Spleen (tissue), 11 donors: ENCODE measurements at regions not wholly inside any gene's neighbourhood (a gene's known extent, or its start where the extent isn't known, plus 50 kb on each side); places are given as distances from the start of the nearest gene placed in this dataset.
"Not testable (repeated sequence)": the region's sequence is repeated elsewhere in the genome, so short reads cannot be mapped to it uniquely, and the experiment has no call there.

Source experiments
- DNase-seq: peaks from one replicate; pipeline ENCODE4 v3.0.0-alpha.2; 2020
- H3K27ac ChIP-seq, 8 donors: fragments of 200-600 bp; sonication (generic) in 7 of 8; 1 replicate in 4 of 8; 2 replicates in 4 of 8; pipeline versions ENCODE4 v1.5.0 to v1.8.0; 2016 to 2021; ENCODE audit warnings: inconsistent platforms in 4 of 8, mild to moderate bottlenecking in 4 of 8, moderate library complexity in 1 of 8
- H3K27me3 ChIP-seq, 7 donors: fragments of 200-600 bp; sonication (generic) in 6 of 7; replicated peaks in 1 of 7; 1 replicate in 4 of 7; 2 replicates in 3 of 7; pipeline versions ENCODE4 v1.5.0 to v1.8.0; 2016 to 2021; ENCODE audit warnings: inconsistent platforms in 3 of 7, mild to moderate bottlenecking in 1 of 7
- H3K36me3 ChIP-seq, 6 donors: fragments of 200-600 bp; sonication (generic) in 5 of 6; 1 replicate in 4 of 6; 2 replicates in 2 of 6; pipeline versions ENCODE4 v1.5.0 to v1.8.0; 2016 to 2021; ENCODE audit warnings: inconsistent platforms in 2 of 6
- H3K4me1 ChIP-seq, 6 donors: fragments of 200-600 bp; sonication (generic) in 5 of 6; 1 replicate in 3 of 6; 2 replicates in 3 of 6; pipeline versions ENCODE4 v1.5.0 to v1.8.0; 2016 to 2021; ENCODE audit warnings: inconsistent platforms in 3 of 6
- H3K4me3 ChIP-seq, 8 donors: fragments of 200-600 bp; sonication (generic) in 7 of 8; 1 replicate in 4 of 8; 2 replicates in 4 of 8; pipeline versions ENCODE4 v1.5.0 to v1.8.0; 2016 to 2021; ENCODE audit warnings: inconsistent platforms in 4 of 8, mild to moderate bottlenecking in 4 of 8, moderate library complexity in 2 of 8
- H3K9me3 ChIP-seq, 8 donors: fragments of 200-600 bp; sonication (generic) in 7 of 8; 1 replicate in 4 of 8; 2 replicates in 4 of 8; pipeline versions ENCODE4 v1.5.0 to v1.8.0; 2016 to 2021; ENCODE audit warnings: inconsistent platforms in 4 of 8
- POLR2A ChIP-seq, 3 donors: fragments of 450-650 bp; IDR thresholded peaks; one replicate each; pipeline ENCODE4 v1.5.1; 2017; ENCODE audit warnings: antibody characterized with exemption in 3 of 3, mild to moderate bottlenecking in 1 of 3
- POLR2AphosphoS5 ChIP-seq, 3 donors: sonication (generic); formaldehyde crosslinking; IDR thresholded peaks; one replicate each; pipeline ENCODE4 v1.5.1; 2017; ENCODE audit warnings: antibody characterized with exemption in 3 of 3
- WGBS, 5 donors: extraction: QIAGEN DNeasy Blood & Tissue Kit in 3 of 5; methylation state at CpG; one replicate each; pipeline versions ENCODE4 v1.1.5 to v1.1.7; 2013 to 2018; 5-methylcytosine and 5-hydroxymethylcytosine counted together
- intact Hi-C: fragments of 100-400 bp; cut with DNase I; formaldehyde crosslinking; loops from one replicate; pipeline ENCODE4 v1.15.0; 2023; ENCODE audit warnings: low total_unique reads
- TF ChIP-seq, protein P1 (sequence below), 11 experiments: fragments of 200-600 bp in 7 of 11; fragments of 450-650 bp in 4 of 11; sonication (generic) in 4 of 11; IDR thresholded peaks in 8 of 11; conservative IDR thresholded peaks in 3 of 11; 1 replicate in 7 of 11; 2 replicates in 4 of 11; pipeline versions ENCODE4 v1.4.0 to v1.8.0; 2016 to 2021; ENCODE audit warnings: antibody characterized with exemption in 11 of 11, inconsistent platforms in 4 of 11, mild to moderate bottlenecking in 1 of 11
- donor health status: healthy with polysubstance abuse.
- donor health status: DM: no; HTN: no; CAD: no; lungs with moderate emphysema.
- donor health status: DM: no; HTN: no; CAD: no.
- donor health status: Bipolar disorder and iron deficiency.
- donor health status: healthy.
- donor health status: DM: no; HTN: no; CAD: no.
- donor health status: DM: yes; HTN: yes; CAD: no.

DNA sequence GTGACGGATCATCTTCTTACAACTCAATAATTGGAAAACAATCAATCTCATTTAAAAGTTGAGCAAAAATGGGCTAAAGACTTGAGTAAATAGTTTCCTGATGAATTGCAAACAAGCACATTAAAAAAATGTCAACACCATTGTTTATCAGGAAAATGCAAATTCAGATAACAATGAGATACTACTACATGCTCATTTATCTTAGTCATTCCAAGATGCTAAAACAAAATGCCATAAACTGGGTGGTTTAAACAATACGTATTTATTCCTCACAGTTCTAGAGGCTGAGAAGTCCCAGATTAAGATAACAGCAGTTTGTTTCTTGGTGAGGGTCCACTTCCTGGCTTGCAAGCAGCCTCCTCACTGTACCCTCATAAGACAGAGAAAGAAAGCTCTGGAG is 359.6 kb downstream of the NR4A2 start:
- 45 to 69% (median 60%) methylated on average over 2 of the region's 2 CpGs for WGBS, 5 donors
- no peak overlapping the region for H3K4me3 ChIP-seq
- H3K4me1 ChIP-seq: no peaks in the 10 kb centered on the region
- H3K36me3 ChIP-seq: no peaks in the 10 kb centered on the region
- H3K27me3 ChIP-seq: no peaks in the 10 kb centered on the region
- intact Hi-C loops: no loop called here
- H3K27ac ChIP-seq: no peak overlapping the region
- H3K9me3 ChIP-seq: no peaks in the 10 kb centered on the region
- DNase-seq: no peak
- TF ChIP-seq, protein P1, sequence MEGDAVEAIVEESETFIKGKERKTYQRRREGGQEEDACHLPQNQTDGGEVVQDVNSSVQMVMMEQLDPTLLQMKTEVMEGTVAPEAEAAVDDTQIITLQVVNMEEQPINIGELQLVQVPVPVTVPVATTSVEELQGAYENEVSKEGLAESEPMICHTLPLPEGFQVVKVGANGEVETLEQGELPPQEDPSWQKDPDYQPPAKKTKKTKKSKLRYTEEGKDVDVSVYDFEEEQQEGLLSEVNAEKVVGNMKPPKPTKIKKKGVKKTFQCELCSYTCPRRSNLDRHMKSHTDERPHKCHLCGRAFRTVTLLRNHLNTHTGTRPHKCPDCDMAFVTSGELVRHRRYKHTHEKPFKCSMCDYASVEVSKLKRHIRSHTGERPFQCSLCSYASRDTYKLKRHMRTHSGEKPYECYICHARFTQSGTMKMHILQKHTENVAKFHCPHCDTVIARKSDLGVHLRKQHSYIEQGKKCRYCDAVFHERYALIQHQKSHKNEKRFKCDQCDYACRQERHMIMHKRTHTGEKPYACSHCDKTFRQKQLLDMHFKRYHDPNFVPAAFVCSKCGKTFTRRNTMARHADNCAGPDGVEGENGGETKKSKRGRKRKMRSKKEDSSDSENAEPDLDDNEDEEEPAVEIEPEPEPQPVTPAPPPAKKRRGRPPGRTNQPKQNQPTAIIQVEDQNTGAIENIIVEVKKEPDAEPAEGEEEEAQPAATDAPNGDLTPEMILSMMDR (IDR thresholded peaks at IDR 0.05 in 8 of 11, conservative IDR thresholded peaks at IDR 0.05 in 3 of 11): no peak
- TF ChIP-seq POLR2AphosphoS5 (IDR thresholded peaks at IDR 0.05): no peak
- no peak for TF ChIP-seq POLR2A (IDR thresholded peaks at IDR 0.05)

DNA sequence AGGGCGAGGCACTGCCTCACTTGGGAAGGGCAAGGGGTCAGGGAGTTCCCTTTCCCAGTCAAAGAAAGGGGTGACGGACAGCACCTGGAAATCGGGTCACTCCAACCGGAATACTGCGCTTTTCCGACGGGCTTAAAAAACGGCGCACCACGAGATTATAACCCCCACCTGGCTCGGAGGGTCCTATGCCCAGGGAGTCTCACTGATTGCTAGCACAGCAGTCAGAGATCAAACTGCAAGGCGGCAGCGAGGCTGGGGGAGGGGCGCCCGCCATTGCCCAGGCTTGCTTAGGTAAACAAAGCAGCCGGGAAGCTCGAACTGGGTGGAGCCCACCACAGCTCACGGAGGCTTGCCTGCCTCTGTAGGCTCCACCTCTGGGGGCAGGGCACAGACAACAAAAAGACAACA is 366.5 kb downstream of the NR4A2 start:
- intact Hi-C loops: not testable (repeated sequence)
- WGBS, 5 donors: 84 to 100% (median 86%) methylated on average over 1 to 18 of the region's 18 CpGs

DNA sequence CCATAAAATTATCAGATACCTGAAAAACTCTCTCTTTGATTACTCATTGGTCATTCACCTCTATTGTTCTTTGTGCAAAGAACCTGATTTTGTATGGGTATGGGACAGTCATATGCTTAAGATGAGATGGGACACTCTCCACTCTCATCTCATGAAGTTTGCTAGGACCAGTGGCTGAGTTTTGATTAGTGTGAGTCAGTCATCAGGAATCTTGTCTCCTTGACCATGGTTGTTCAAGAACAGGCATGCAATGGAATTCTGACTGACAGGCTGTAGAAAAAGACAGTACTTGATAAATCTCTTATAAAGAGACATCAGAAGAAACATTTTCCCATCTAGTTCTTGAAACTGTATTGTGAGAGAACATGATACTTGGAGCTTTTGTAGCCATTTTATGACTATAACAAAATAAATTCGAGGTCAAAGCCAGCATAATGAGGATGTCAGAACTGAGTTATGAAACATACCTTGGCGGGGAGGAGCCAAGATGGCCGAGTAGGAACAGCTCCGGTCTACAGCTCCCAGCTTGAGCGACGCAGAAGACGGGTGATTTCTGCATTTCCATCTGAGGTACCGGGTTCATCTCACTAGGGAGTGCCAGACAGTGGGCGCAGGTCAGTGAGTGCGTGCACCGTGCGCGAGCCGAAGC is 367.0 kb downstream of the NR4A2 start:
- Histone ChIP-seq H3K27ac (no peak overlapping the region), H3K4me1 (no peaks in the 10 kb centered on the region), H3K4me3 (no peak overlapping the region), H3K9me3 (no peaks in the 10 kb centered on the region), H3K27me3 (no peaks in the 10 kb centered on the region), H3K36me3 (no peaks in the 10 kb centered on the region)
- no peak for DNase-seq
- intact Hi-C loops: no loop called here
- 88 to 92% (median 90%) methylated on average over 11 to 14 of the region's 14 CpGs for WGBS, 5 donors
- TF ChIP-seq POLR2A (IDR thresholded peaks at IDR 0.05) (no peak), POLR2AphosphoS5 (IDR thresholded peaks at IDR 0.05) (no peak)
- TF ChIP-seq, protein P1 (IDR thresholded peaks at IDR 0.05 in 8 of 11, conservative IDR thresholded peaks at IDR 0.05 in 3 of 11): no peak

More for the DNA sequence above, 366.5 kb downstream of the NR4A2 start:
- DNase-seq, H3K27ac ChIP-seq, H3K4me3 ChIP-seq, H3K27me3 ChIP-seq, H3K4me1 ChIP-seq, H3K9me3 ChIP-seq, H3K36me3 ChIP-seq: not testable (repeated sequence)

DNA sequence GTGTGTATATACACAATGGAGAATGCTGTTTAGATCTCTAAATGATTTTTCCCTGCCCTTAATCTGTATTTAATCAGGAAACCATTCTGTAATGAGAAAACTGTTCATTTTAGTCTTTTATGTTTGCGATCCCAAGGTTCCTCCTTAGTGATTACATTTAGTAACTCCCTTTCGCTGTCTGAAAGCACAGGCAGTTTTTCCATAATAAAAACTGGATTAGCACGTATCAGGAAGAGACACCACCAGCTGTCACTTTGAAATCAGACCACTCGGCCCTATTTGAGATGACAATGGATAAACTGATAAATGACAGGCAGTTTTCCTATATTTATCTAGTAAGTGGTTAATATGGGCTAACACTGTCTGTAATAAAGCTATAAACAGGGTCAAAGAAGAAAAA is 370.9 kb downstream of the NR4A2 start:
- no peak for DNase-seq
- intact Hi-C loops: no loop called here
- H3K4me3 ChIP-seq: no peak overlapping the region
- no peaks in the 10 kb centered on the region for H3K36me3 ChIP-seq
- H3K9me3 ChIP-seq: no peaks in the 10 kb centered on the region
- TF ChIP-seq POLR2A (IDR thresholded peaks at IDR 0.05): no peak
- TF ChIP-seq, protein P1 (IDR thresholded peaks at IDR 0.05 in 8 of 11, conservative IDR thresholded peaks at IDR 0.05 in 3 of 11): no peak
- TF ChIP-seq POLR2AphosphoS5 (IDR thresholded peaks at IDR 0.05): no peak
- no peaks in the 10 kb centered on the region for H3K4me1 ChIP-seq
- no peaks in the 10 kb centered on the region for H3K27me3 ChIP-seq
- WGBS, 5 donors: 73 to 85% (median 82%) methylated on average over 4 of the region's 4 CpGs
- no peak overlapping the region for H3K27ac ChIP-seq

DNA sequence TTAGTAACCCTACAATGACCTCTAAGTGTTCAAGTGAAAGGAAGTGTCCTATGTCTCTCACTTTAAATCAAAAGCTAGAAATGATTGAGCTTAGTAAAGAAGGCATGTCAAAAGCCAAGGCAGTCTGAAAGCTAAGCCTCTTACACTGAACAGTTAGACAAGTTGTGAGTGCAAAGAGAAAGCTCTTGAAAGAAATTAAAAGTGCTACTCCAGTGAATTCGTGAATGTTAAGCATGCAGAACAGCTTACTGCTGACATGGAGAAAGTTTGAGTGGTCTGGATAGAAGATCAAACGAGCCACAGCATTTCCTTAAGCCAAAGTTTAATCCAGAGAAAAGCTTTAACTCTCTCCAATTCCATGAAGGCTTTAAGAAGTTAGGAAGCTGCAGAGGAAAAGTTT is 373.7 kb downstream of the NR4A2 start:
- no peak for TF ChIP-seq POLR2AphosphoS5 (IDR thresholded peaks at IDR 0.05)
- TF ChIP-seq, protein P1 (IDR thresholded peaks at IDR 0.05 in 8 of 11, conservative IDR thresholded peaks at IDR 0.05 in 3 of 11): no peak
- no peak for TF ChIP-seq POLR2A (IDR thresholded peaks at IDR 0.05)
- intact Hi-C loops: no loop called here
- H3K27me3 ChIP-seq: no peaks in the 10 kb centered on the region
- 32 to 50% (median 47%) methylated on average over 2 of the region's 2 CpGs for WGBS, 5 donors
- no peaks in the 10 kb centered on the region for H3K4me1 ChIP-seq
- DNase-seq: no peak
- H3K36me3 ChIP-seq: no peaks in the 10 kb centered on the region
- no peak overlapping the region for H3K4me3 ChIP-seq
- no peak overlapping the region for H3K27ac ChIP-seq
- H3K9me3 ChIP-seq: no peaks in the 10 kb centered on the region
